ENCODE measurements at regions not wholly inside any gene's neighbourhood (a gene's known extent, or its start where the extent isn't known, plus 50 kb on each side); places are given as distances from the start of the nearest gene placed in this dataset.

DNA sequence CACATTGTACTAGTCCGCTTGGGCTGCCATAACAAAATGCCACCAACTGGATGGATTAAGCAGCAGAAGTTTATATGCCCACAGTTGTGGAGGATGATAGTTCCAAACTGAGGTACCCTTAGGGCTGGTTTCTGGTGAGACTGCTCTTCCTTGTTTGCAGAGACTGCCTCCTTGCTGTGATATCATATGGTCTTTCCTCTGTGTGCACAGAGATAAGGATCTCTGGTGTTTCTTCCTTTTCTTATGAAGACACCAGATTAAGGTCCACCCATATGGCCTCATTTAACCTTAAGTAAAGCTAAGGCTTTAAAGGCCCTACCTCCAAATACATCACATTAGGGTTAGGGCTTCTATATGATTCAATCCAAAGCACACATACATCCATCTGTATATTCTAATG lies 738.2 kb upstream of the GCFC2 start (continued):
- TF ChIP-seq MYBL2 (CRISPR knock-in tag; IDR thresholded peaks at IDR 0.05) (no peak), ESRRA (CRISPR knock-in tag; IDR thresholded peaks at IDR 0.05; ENCODE audit: borderline replicate concordance) (no peak), SOX15 (CRISPR knock-in tag; IDR thresholded peaks at IDR 0.05) (no peak)

GRCh38 chr2:76447294-76447693 lies 736.6 kb upstream of the GCFC2 start:
- Mint-ChIP-seq H3K9me3 (peaks cover 26% of the 10 kb centered on the region), H3K4me1 (peaks cover 13% of the 10 kb centered on the region), H3K27ac (peak overlapping the region; percentile 51), H3K27me3 (ENCODE audit: low read depth) (no peaks in the 10 kb centered on the region), H3K36me3 (peaks cover 25% of the 10 kb centered on the region), H3K4me3 (no peak overlapping the region)
- CTCF ChIA-PET: no interaction called here
- ATAC-seq (no peak), DNase-seq (ENCODE audit: low spot score) (no peak)
- TF ChIP-seq ZNF232 (CRISPR knock-in tag; IDR thresholded peaks at IDR 0.05): no peak
- TF ChIP-seq ZNF423 (CRISPR knock-in tag; IDR thresholded peaks at IDR 0.05): no peak
- TF ChIP-seq MXD4 (CRISPR knock-in tag; IDR thresholded peaks at IDR 0.05; ENCODE audit: borderline replicate concordance): no peak
- no peak for TF ChIP-seq ZNF416 (CRISPR knock-in tag; IDR thresholded peaks at IDR 0.05)
- TF ChIP-seq, protein P1, sequence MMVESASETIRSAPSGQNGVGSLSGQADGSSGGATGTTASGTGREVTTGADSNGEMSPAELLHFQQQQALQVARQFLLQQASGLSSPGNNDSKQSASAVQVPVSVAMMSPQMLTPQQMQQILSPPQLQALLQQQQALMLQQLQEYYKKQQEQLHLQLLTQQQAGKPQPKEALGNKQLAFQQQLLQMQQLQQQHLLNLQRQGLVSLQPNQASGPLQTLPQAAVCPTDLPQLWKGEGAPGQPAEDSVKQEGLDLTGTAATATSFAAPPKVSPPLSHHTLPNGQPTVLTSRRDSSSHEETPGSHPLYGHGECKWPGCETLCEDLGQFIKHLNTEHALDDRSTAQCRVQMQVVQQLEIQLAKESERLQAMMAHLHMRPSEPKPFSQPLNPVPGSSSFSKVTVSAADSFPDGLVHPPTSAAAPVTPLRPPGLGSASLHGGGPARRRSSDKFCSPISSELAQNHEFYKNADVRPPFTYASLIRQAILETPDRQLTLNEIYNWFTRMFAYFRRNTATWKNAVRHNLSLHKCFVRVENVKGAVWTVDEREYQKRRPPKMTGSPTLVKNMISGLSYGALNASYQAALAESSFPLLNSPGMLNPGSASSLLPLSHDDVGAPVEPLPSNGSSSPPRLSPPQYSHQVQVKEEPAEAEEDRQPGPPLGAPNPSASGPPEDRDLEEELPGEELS (CRISPR knock-in tag; IDR thresholded peaks at IDR 0.05): no peak
- no peak for TF ChIP-seq NFE2L1 (CRISPR knock-in tag; IDR thresholded peaks at IDR 0.05)
- TF ChIP-seq NR1H2 (CRISPR knock-in tag; IDR thresholded peaks at IDR 0.05): no peak
- TF ChIP-seq IRF2 (CRISPR knock-in tag; IDR thresholded peaks at IDR 0.05; ENCODE audit: borderline replicate concordance, low read depth): no peak
- TF ChIP-seq, protein P2, sequence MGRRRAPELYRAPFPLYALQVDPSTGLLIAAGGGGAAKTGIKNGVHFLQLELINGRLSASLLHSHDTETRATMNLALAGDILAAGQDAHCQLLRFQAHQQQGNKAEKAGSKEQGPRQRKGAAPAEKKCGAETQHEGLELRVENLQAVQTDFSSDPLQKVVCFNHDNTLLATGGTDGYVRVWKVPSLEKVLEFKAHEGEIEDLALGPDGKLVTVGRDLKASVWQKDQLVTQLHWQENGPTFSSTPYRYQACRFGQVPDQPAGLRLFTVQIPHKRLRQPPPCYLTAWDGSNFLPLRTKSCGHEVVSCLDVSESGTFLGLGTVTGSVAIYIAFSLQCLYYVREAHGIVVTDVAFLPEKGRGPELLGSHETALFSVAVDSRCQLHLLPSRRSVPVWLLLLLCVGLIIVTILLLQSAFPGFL (CRISPR knock-in tag; IDR thresholded peaks at IDR 0.05; ENCODE audit: borderline replicate concordance): no peak
- TF ChIP-seq CREM (CRISPR knock-in tag; IDR thresholded peaks at IDR 0.05): no peak
- POLR2A ChIA-PET: no interaction called here

GRCh38 chr2:76446872-76447271 lies 736.2 kb upstream of the GCFC2 start:
- ChIA-PET POLR2A (no interaction called here), CTCF (no interaction called here)
- peaks cover 13% of the 10 kb centered on the region for H3K4me1 Mint-ChIP-seq
- peaks cover 25% of the 10 kb centered on the region for H3K36me3 Mint-ChIP-seq
- H3K27me3 Mint-ChIP-seq (ENCODE audit: low read depth): no peaks in the 10 kb centered on the region
- DNase-seq (ENCODE audit: low spot score): no peak
- H3K4me3 Mint-ChIP-seq: no peak overlapping the region
- peak overlapping the region; percentile 51 for H3K27ac Mint-ChIP-seq
- TF ChIP-seq ZNF317 (CRISPR knock-in tag; IDR thresholded peaks at IDR 0.05; ENCODE audit: borderline replicate concordance, low read depth) (no peak), TEAD1 (CRISPR knock-in tag; IDR thresholded peaks at IDR 0.05) (no peak)
- peaks cover 26% of the 10 kb centered on the region for H3K9me3 Mint-ChIP-seq
- ATAC-seq: peak; percentile 84

DNA sequence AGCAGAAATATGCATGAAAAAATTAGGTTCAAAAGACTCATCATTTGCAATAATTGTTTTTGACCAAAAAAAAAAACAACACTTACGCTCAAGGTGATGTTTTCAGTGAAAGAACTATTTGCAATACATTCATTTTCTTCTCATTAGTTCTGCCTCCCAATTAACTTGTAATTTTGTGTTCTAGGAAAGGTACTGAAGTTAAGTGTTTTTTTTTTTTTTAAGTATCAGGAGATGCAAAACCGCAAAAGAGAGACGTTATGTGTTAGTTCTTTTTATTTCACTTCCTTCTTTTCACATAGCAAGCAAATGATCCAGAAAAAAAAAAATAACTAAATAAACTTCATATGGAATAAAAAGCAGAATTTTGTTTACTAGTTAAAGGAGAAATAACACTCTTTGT lies 735.2 kb upstream of the GCFC2 start:
- no peak for DNase-seq (ENCODE audit: low spot score)
- ChIA-PET CTCF (no interaction called here), POLR2A (no interaction called here)
- Mint-ChIP-seq H3K27me3 (ENCODE audit: low read depth) (no peaks in the 10 kb centered on the region), H3K4me1 (peaks cover 13% of the 10 kb centered on the region), H3K9me3 (peaks cover 29% of the 10 kb centered on the region), H3K4me3 (no peak overlapping the region), H3K27ac (no peak overlapping the region), H3K36me3 (peaks cover 29% of the 10 kb centered on the region)
- ATAC-seq: no peak
- TF ChIP-seq MLX (CRISPR knock-in tag; IDR thresholded peaks at IDR 0.05) (no peak), SMAD3 (CRISPR knock-in tag; IDR thresholded peaks at IDR 0.05; ENCODE audit: borderline replicate concordance) (no peak), GRHL2 (CRISPR knock-in tag; IDR thresholded peaks at IDR 0.05; ENCODE audit: insufficient replicate concordance, severe bottlenecking) (no peak), CREB1 (CRISPR knock-in tag; IDR thresholded peaks at IDR 0.05) (no peak), TP53 (CRISPR knock-in tag; IDR thresholded peaks at IDR 0.05) (no peak), CREM (CRISPR knock-in tag; IDR thresholded peaks at IDR 0.05) (no peak), ZNF317 (CRISPR knock-in tag; IDR thresholded peaks at IDR 0.05; ENCODE audit: borderline replicate concordance, low read depth) (no peak), NFE2L1 (CRISPR knock-in tag; IDR thresholded peaks at IDR 0.05) (no peak)
- TF ChIP-seq, protein P3, sequence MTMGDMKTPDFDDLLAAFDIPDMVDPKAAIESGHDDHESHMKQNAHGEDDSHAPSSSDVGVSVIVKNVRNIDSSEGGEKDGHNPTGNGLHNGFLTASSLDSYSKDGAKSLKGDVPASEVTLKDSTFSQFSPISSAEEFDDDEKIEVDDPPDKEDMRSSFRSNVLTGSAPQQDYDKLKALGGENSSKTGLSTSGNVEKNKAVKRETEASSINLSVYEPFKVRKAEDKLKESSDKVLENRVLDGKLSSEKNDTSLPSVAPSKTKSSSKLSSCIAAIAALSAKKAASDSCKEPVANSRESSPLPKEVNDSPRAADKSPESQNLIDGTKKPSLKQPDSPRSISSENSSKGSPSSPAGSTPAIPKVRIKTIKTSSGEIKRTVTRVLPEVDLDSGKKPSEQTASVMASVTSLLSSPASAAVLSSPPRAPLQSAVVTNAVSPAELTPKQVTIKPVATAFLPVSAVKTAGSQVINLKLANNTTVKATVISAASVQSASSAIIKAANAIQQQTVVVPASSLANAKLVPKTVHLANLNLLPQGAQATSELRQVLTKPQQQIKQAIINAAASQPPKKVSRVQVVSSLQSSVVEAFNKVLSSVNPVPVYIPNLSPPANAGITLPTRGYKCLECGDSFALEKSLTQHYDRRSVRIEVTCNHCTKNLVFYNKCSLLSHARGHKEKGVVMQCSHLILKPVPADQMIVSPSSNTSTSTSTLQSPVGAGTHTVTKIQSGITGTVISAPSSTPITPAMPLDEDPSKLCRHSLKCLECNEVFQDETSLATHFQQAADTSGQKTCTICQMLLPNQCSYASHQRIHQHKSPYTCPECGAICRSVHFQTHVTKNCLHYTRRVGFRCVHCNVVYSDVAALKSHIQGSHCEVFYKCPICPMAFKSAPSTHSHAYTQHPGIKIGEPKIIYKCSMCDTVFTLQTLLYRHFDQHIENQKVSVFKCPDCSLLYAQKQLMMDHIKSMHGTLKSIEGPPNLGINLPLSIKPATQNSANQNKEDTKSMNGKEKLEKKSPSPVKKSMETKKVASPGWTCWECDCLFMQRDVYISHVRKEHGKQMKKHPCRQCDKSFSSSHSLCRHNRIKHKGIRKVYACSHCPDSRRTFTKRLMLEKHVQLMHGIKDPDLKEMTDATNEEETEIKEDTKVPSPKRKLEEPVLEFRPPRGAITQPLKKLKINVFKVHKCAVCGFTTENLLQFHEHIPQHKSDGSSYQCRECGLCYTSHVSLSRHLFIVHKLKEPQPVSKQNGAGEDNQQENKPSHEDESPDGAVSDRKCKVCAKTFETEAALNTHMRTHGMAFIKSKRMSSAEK (CRISPR knock-in tag; IDR thresholded peaks at IDR 0.05; ENCODE audit: borderline replicate concordance): no peak
- TF ChIP-seq, protein P4, sequence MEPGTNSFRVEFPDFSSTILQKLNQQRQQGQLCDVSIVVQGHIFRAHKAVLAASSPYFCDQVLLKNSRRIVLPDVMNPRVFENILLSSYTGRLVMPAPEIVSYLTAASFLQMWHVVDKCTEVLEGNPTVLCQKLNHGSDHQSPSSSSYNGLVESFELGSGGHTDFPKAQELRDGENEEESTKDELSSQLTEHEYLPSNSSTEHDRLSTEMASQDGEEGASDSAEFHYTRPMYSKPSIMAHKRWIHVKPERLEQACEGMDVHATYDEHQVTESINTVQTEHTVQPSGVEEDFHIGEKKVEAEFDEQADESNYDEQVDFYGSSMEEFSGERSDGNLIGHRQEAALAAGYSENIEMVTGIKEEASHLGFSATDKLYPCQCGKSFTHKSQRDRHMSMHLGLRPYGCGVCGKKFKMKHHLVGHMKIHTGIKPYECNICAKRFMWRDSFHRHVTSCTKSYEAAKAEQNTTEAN (CRISPR knock-in tag; IDR thresholded peaks at IDR 0.05): no peak
